ENCODE measurements at regions not wholly inside any gene's neighbourhood (a gene's known extent, or its start where the extent isn't known, plus 50 kb on each side); places are given as distances from the start of the nearest gene placed in this dataset.

GRCh38 chr21:38716088-38716487 lies 89.6 kb upstream of the ETS2 start:
- TF ChIP-seq CTCF (IDR thresholded peaks at IDR 0.05): no peak
- no peak for TF ChIP-seq POLR2A (IDR thresholded peaks at IDR 0.05)
